HepG2 (cell line): ENCODE measurements at regions not wholly inside any gene's neighbourhood (a gene's known extent, or its start where the extent isn't known, plus 50 kb on each side); places are given as distances from the start of the nearest gene placed in this dataset.

ENCODE experiments used
- ATAC-seq: fragments of 200-7000 bp; cut with Tn5 transposase; 3 replicates; pipeline ENCODE4 v1.9.1; 2020; ENCODE audit warnings: mild to moderate bottlenecking, moderate library complexity
- BruUV-seq: library from RNA; stranded (reverse); fragments of 400-500 nt; replicated peaks from 2 replicates; lab custom pipeline; 2021; lab: Mats Ljungman, UMichigan
- CTCF ChIA-PET: fragments of 300-600 bp; formaldehyde crosslinking; extraction: SDS; loops from one replicate; lab custom pipeline; 2021; ENCODE audit warnings: low total read pairs, inconsistent platforms, low intra/inter-chr PET ratio; lab: Yijun Ruan, JAX
- POLR2A ChIA-PET: fragments of 350-600 bp; sonication (Branson Sonifier 250); formaldehyde crosslinking; loops from one replicate; lab custom pipeline; 2020; ENCODE audit warnings: antibody characterized with exemption, inconsistent platforms; lab: Yijun Ruan, JAX
- DNase-seq: peaks from one replicate; pipeline ENCODE4 v3.0.0-alpha.2; 2015; ENCODE audit warnings: low spot score
- FAIRE-seq: peaks from 3 replicates; lab custom pipeline; 2011; peaks lifted over from hg19 to GRCh38; lab: Jason Lieb, UNC
- H2AFZ ChIP-seq: one replicate; pipeline ENCODE4 v1.6.1; 2011; ENCODE audit warnings: low read length, inconsistent platforms
- H3K27ac ChIP-seq: fragments of 300-600 bp; 3 replicates; pipeline ENCODE4 v1.8.0; 2011; ENCODE audit warnings: mixed run types, mild to moderate bottlenecking, mixed read lengths, low read length, inconsistent platforms; ENCODE audit not compliant: insufficient read depth; ENCODE audit errors: extremely low read length
- H3K27me3 ChIP-seq, 2 experiments: fragments of 200-600 bp in 1 of 2; 2 replicates in 1 of 2; 3 replicates in 1 of 2; pipeline versions ENCODE4 v1.6.0 to v1.8.0; 2011; ENCODE audit warnings: low read length in 2 of 2, mild to moderate bottlenecking in 2 of 2, moderate library complexity in 2 of 2, inconsistent platforms in 1 of 2; ENCODE audit not compliant: insufficient read depth in 2 of 2, control insufficient read depth in 1 of 2
- H3K36me3 ChIP-seq, 2 experiments: fragments of 200-600 bp in 1 of 2; replicated peaks in 1 of 2; 2 replicates in 1 of 2; 3 replicates in 1 of 2; pipeline versions ENCODE4 v1.5.1 to v1.8.0; 2011; ENCODE audit warnings: low read length in 2 of 2, inconsistent platforms in 1 of 2; ENCODE audit not compliant: insufficient read depth in 2 of 2, control insufficient read depth in 1 of 2
- H3K4me1 ChIP-seq: 2 replicates; pipeline ENCODE4 v1.5.1; 2012; ENCODE audit warnings: low read length, inconsistent platforms; ENCODE audit not compliant: insufficient read depth
- H3K4me2 ChIP-seq: 2 replicates; pipeline ENCODE4 v1.6.0; 2011; ENCODE audit warnings: low read depth, low read length, inconsistent platforms
- H3K4me3 ChIP-seq, 3 experiments: fragments of 200-600 bp in 1 of 3; sonication (generic), shearing (Covaris generic) in 1 of 3; replicated peaks in 1 of 3; 2 replicates each; pipeline ENCODE4 v1.5.1; 2011 to 2016; ENCODE audit warnings: low read length in 3 of 3, inconsistent platforms in 2 of 3, low read depth in 2 of 3, mild to moderate bottlenecking in 2 of 3, control low read depth in 1 of 3, mixed read lengths in 1 of 3; ENCODE audit not compliant: insufficient read depth in 1 of 3
- H3K79me2 ChIP-seq: one replicate; pipeline ENCODE4 v1.6.1; 2011; ENCODE audit warnings: low read length, inconsistent platforms; ENCODE audit not compliant: insufficient read depth
- H3K9ac ChIP-seq: 2 replicates; pipeline ENCODE4 v1.6.0; 2011; ENCODE audit warnings: mild to moderate bottlenecking, low read depth, low read length, inconsistent platforms; ENCODE audit not compliant: insufficient read depth
- H3K9me3 ChIP-seq: 2 replicates; pipeline ENCODE4 v1.5.1; 2012; ENCODE audit warnings: mild to moderate bottlenecking, low read length
- H4K20me1 ChIP-seq: 2 replicates; pipeline ENCODE4 v1.6.0; 2011; ENCODE audit warnings: inconsistent platforms, mild to moderate bottlenecking, low read length, moderate library complexity; ENCODE audit not compliant: insufficient read depth
- AKAP8 ChIP-seq: sonication (generic); formaldehyde crosslinking; IDR thresholded peaks from 2 replicates; pipeline ENCODE4 v1.5.1; 2020; ENCODE audit warnings: mild to moderate bottlenecking, missing genetic modification reagents
- DRAP1 ChIP-seq: IDR thresholded peaks from 2 replicates; pipeline ENCODE4 v1.6.1; 2016; ENCODE audit warnings: missing genetic modification reagents, missing compliant biosample characterization
- GMEB2 ChIP-seq: IDR thresholded peaks from 2 replicates; pipeline ENCODE4 v1.6.1; 2016; ENCODE audit warnings: missing biosample characterization, missing genetic modification reagents, low read depth
- GTF3A ChIP-seq: sonication (generic); formaldehyde crosslinking; conservative IDR thresholded peaks from 2 replicates; pipeline ENCODE4 v1.4.0; 2020; ENCODE audit warnings: mild to moderate bottlenecking, missing genetic modification reagents
- KAT8 ChIP-seq: IDR thresholded peaks from 2 replicates; pipeline ENCODE4 v1.6.1; 2016; ENCODE audit warnings: missing genetic modification reagents, missing compliant biosample characterization
- MAX ChIP-seq: IDR thresholded peaks from 2 replicates; pipeline ENCODE4 v1.6.1; 2012; ENCODE audit warnings: inconsistent platforms
- PRMT3 ChIP-seq: sonication (generic); formaldehyde crosslinking; IDR thresholded peaks from 2 replicates; pipeline ENCODE4 v1.8.1; 2022; ENCODE audit warnings: low read depth, mild to moderate bottlenecking, moderate library complexity, missing genetic modification reagents, borderline replicate concordance
- REST ChIP-seq, 2 experiments: IDR thresholded peaks; 2 replicates each; pipeline ENCODE4 v1.6.1; 2011 to 2012; ENCODE audit warnings: low read length in 2 of 2, borderline replicate concordance in 1 of 2, low read depth in 1 of 2, mild to moderate bottlenecking in 1 of 2, moderate library complexity in 1 of 2
- RNF2 ChIP-seq: fragments of 450-650 bp; conservative IDR thresholded peaks from 2 replicates; pipeline ENCODE4 v1.6.1; 2016; ENCODE audit warnings: low read depth
- ZBTB42 ChIP-seq: sonication (generic); formaldehyde crosslinking; IDR thresholded peaks from 2 replicates; pipeline ENCODE4 v1.5.0; 2020; ENCODE audit warnings: mild to moderate bottlenecking, missing genetic modification reagents
- ZNF18 ChIP-seq: sonication (generic); formaldehyde crosslinking; IDR thresholded peaks from 2 replicates; pipeline ENCODE4 v1.8.0; 2022; ENCODE audit warnings: mild to moderate bottlenecking, missing genetic modification reagents; ENCODE audit not compliant: insufficient replicate concordance
- ZNF260 ChIP-seq: sonication (generic); formaldehyde crosslinking; IDR thresholded peaks from 2 replicates; pipeline ENCODE4 v1.4.0; 2020; ENCODE audit warnings: missing genetic modification reagents, low read depth, mild to moderate bottlenecking, borderline replicate concordance
- ZNF275 ChIP-seq: sonication (generic); formaldehyde crosslinking; IDR thresholded peaks from 2 replicates; pipeline ENCODE4 v1.8.0; 2022; ENCODE audit warnings: missing genetic modification reagents, mild to moderate bottlenecking, inconsistent platforms, borderline replicate concordance
- ZNF563 ChIP-seq: sonication (generic); formaldehyde crosslinking; IDR thresholded peaks from 2 replicates; pipeline ENCODE4 v1.8.0; 2022; ENCODE audit warnings: mild to moderate bottlenecking, moderate library complexity, missing genetic modification reagents
- ZNF607 ChIP-seq: sonication (generic); formaldehyde crosslinking; IDR thresholded peaks from 2 replicates; pipeline ENCODE4 v1.5.1; 2020; ENCODE audit warnings: missing genetic modification reagents, mild to moderate bottlenecking, borderline replicate concordance
- ZNF670 ChIP-seq: sonication (generic); formaldehyde crosslinking; IDR thresholded peaks from 2 replicates; pipeline ENCODE4 v1.8.0; 2022; ENCODE audit warnings: mild to moderate bottlenecking, missing genetic modification reagents, borderline replicate concordance
- ZNF713 ChIP-seq: sonication (generic); formaldehyde crosslinking; IDR thresholded peaks from 2 replicates; pipeline ENCODE4 v1.4.0; 2020; ENCODE audit warnings: mild to moderate bottlenecking, missing genetic modification reagents
- WGBS: methylation state at CpG from one replicate; pipeline ENCODE4 v1.1.6; 2017; ENCODE audit warnings: low lambda C conversion rate; 5-methylcytosine and 5-hydroxymethylcytosine counted together
- in situ Hi-C: cut with HindIII; loops from 2 replicates; pipeline ENCODE4 v1.10.0; 2017; ENCODE audit warnings: low pct_unique_long_range_greater_than_20kb; ENCODE audit not compliant: extremely low pct_ligation_motif_present
- intact Hi-C: fragments of 100-400 bp; cut with micrococcal nuclease; formaldehyde crosslinking; loops from one replicate; pipeline ENCODE4 v1.10.0; 2022; ENCODE audit not compliant: unreplicated experiment

GRCh38 chr13:80603351-80603750 lies 262.4 kb upstream of the SPRY2 start:
- H2AFZ ChIP-seq, result no peak overlapping the region
- intact Hi-C loops, result no loop called here
- no peaks in the 10 kb centered on the region for H4K20me1 ChIP-seq
- CTCF ChIA-PET, result no interaction called here
- peaks cover 3% of the 10 kb centered on the region; the same call in 1 of the 2 replicates for H3K9me3 ChIP-seq
- no peak overlapping the region for H3K9ac ChIP-seq
- FAIRE-seq, result no peak
- no peak for ATAC-seq
- H3K27me3 ChIP-seq, result no peaks in the 10 kb centered on the region
- H3K4me1 ChIP-seq, result no peaks in the 10 kb centered on the region
- H3K79me2 ChIP-seq, result no peaks in the 10 kb centered on the region
- in situ Hi-C loops, result no loop called here
- H3K4me2 ChIP-seq, result no peak overlapping the region
- H3K36me3 ChIP-seq, result no peaks in the 10 kb centered on the region
- no peak for DNase-seq
- no peak overlapping the region for H3K27ac ChIP-seq
- no TSS peak for BruUV-seq
- no peak overlapping the region for H3K4me3 ChIP-seq
- 5% methylated on average over 1 of the region's 1 CpG for WGBS
- POLR2A ChIA-PET, result no interaction called here
- TF ChIP-seq GTF3A (no peak), REST (IDR thresholded peaks at IDR 0.05; ENCODE audit: borderline replicate concordance in 1 of 2, low read depth in 1 of 2, low read length in 2 of 2) (no peak), ZBTB42 (no peak), ZNF563 (CRISPR knock-in tag) (no peak), ZNF713 (CRISPR knock-in tag) (no peak), DRAP1 (no peak), ZNF260 (CRISPR knock-in tag) (no peak), PRMT3 (CRISPR knock-in tag) (no peak), GMEB2 (no peak), ZNF670 (CRISPR knock-in tag) (no peak), AKAP8 (CRISPR knock-in tag) (no peak), KAT8 (no peak), ZNF607 (CRISPR knock-in tag) (no peak), RNF2 (no peak), ZNF18 (CRISPR knock-in tag) (no peak), ZNF275 (no peak), MAX (no peak)
